NB4 (cell line): ENCODE measurements at regions not wholly inside any gene's neighbourhood (a gene's known extent, or its start where the extent isn't known, plus 50 kb on each side); places are given as distances from the start of the nearest gene placed in this dataset.
A peak's percentile ranks its signal among the peaks of the same experiment; 100 is the strongest.
"Not testable (repeated sequence)": the region's sequence is repeated elsewhere in the genome, so short reads cannot be mapped to it uniquely, and the experiment has no call there.

ENCODE experiments used
- DNase-seq: peaks from one replicate; pipeline ENCODE4 v3.0.0; 2010; ENCODE audit warnings: low read depth
- H3K4me3 ChIP-seq: one replicate; pipeline ENCODE4 v1.5.1; 2011; ENCODE audit warnings: mild to moderate bottlenecking, low read depth, low read length, moderate library complexity
- MYC ChIP-seq: IDR thresholded peaks from 2 replicates; pipeline ENCODE4 v1.6.1; 2011; ENCODE audit warnings: low read depth, low read length
- POLR2A ChIP-seq: IDR thresholded peaks from 2 replicates; pipeline ENCODE4 v1.6.1; 2011; ENCODE audit warnings: mild to moderate bottlenecking; ENCODE audit not compliant: insufficient read length; ENCODE audit errors: extremely low read depth
- TF ChIP-seq, protein P1 (sequence below): IDR thresholded peaks from 2 replicates; pipeline ENCODE4 v1.6.1; 2011; ENCODE audit warnings: low read depth, low read length
- TF ChIP-seq, protein P2 (sequence below): IDR thresholded peaks from one replicate; pipeline ENCODE4 v1.5.1; 2012; ENCODE audit warnings: low read depth, low read length

DNA sequence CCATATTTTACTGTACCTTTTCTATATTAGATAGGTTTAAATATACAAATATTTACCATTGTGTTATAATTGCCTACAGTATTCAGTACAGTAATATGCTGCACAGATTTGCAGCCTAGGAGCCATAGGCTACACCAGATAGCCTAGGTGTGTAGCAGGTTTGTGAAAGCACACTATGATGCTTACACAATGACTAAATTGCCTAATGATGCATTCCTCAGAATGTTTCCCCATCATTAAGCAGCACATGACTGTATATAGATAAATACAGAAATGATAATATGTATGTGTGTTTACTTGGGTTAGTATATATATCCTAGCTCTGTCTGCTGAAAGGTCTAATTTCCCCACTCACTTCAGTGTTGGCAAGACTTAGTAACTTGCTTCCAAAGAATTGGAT lies 65.8 kb downstream of the MYL3 start:
- no peak for TF ChIP-seq POLR2A
- no peak for TF ChIP-seq MYC
- TF ChIP-seq, protein P1, sequence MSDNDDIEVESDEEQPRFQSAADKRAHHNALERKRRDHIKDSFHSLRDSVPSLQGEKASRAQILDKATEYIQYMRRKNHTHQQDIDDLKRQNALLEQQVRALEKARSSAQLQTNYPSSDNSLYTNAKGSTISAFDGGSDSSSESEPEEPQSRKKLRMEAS, result no peak
- TF ChIP-seq, protein P2, sequence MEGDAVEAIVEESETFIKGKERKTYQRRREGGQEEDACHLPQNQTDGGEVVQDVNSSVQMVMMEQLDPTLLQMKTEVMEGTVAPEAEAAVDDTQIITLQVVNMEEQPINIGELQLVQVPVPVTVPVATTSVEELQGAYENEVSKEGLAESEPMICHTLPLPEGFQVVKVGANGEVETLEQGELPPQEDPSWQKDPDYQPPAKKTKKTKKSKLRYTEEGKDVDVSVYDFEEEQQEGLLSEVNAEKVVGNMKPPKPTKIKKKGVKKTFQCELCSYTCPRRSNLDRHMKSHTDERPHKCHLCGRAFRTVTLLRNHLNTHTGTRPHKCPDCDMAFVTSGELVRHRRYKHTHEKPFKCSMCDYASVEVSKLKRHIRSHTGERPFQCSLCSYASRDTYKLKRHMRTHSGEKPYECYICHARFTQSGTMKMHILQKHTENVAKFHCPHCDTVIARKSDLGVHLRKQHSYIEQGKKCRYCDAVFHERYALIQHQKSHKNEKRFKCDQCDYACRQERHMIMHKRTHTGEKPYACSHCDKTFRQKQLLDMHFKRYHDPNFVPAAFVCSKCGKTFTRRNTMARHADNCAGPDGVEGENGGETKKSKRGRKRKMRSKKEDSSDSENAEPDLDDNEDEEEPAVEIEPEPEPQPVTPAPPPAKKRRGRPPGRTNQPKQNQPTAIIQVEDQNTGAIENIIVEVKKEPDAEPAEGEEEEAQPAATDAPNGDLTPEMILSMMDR, result no peak
- DNase-seq, result no peak
- H3K4me3 ChIP-seq, result no peak overlapping the region

DNA sequence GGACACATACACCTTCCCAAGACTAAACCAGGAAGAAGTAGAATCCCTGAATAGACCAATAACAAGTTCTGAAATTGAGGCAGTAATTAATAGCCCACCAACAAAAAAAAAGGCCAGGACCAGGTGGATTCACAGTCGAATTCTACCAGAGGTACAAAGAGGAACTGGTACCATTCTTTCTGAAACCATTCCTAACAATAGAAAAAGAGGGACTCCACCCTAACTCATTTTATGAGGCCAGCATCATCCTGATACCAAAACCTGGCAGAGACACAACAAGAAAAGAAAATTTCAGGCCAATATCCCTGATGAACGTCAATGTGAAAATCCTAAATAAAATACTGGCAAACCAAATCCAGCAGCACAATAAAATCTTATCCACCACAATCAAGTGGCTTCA lies 69.9 kb downstream of the MYL3 start:
- DNase-seq, H3K4me3 ChIP-seq: not testable (repeated sequence)

DNA sequence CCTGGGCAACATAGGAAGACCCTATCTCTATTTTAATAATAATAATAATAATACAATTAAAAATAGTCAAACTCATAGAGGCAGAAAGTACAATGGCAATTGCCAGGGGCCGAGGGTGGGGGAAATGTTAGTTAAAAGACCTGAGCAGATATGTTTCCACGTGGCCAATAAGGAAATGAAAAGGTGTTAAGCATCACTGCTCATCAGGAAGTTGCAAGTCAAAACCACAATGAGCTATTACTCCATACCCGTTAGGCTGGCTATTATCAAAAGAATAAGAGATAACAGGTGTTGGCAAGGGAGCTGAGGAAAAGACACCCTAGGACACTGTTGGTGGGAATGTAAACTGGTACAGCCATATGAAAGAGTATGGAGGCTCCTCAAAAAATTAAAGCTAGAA lies 60.4 kb upstream of the PRSS50 start:
- TF ChIP-seq, protein P1, result no peak
- TF ChIP-seq, protein P2, result no peak
- no peak for TF ChIP-seq MYC
- no peak for TF ChIP-seq POLR2A
- H3K4me3 ChIP-seq, result no peak overlapping the region
- DNase-seq, result peak; percentile 2

DNA sequence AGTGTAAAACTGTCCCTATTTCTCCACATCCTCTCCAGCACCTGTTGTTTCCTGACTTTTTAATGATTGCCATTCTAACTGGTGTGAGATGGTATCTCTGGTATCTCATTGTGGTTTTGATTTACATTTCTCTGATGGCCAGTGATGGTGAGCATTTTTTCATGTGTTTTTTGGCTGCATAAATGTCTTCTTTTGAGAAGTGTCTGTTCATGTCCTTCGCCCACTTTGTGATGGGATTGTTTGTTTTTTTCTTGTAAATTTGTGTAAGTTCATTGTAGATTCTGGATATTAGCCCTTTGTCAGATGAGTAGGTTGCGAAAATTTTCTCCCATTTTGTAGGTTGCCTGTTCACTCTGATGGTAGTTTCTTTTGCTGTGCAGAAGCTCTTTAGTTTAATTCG lies 54.8 kb upstream of the PRSS50 start:
- not testable (repeated sequence) for DNase-seq, H3K4me3 ChIP-seq

DNA sequence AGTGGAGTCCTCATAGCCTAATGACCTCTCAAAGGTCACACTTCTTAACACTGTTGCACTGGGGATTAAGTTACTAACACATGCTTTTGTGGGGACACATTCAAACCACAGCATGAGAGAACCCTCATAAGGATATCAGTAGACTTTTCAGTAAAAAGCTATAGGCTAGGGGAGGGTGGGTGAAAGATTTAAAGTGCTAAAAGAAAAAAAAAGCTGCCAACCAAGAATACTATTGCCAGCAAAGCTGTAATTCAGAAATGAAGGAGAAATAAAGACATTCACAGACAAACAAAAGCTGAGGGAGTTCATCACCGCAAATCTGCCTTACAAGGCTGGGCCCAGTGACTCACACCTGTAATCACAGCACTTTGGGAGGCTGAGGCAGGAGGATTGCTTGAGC lies 50.4 kb upstream of the PRSS50 start:
- TF ChIP-seq MYC (no peak), POLR2A (no peak)
- TF ChIP-seq, protein P1, result no peak
- TF ChIP-seq, protein P2, result no peak
- DNase-seq, result no peak
- no peak overlapping the region for H3K4me3 ChIP-seq
